ENCODE measurements at regions not wholly inside any gene's neighbourhood (a gene's known extent, or its start where the extent isn't known, plus 50 kb on each side); places are given as distances from the start of the nearest gene placed in this dataset.
"Not testable (repeated sequence)": the region's sequence is repeated elsewhere in the genome, so short reads cannot be mapped to it uniquely, and the experiment has no call there.

GRCh38 chr6:47174063-47174462 is 131.9 kb upstream of the ADGRF1 start:
- H3K36me3 ChIP-seq (ENCODE audit: control insufficient read depth, insufficient read depth, low read length); H3K4me1 ChIP-seq (replicated peaks in 1 of 2; ENCODE audit: control insufficient read depth in 2 of 2, insufficient read depth in 2 of 2, low read length in 2 of 2); H3K27me3 ChIP-seq (ENCODE audit: control insufficient read depth in 2 of 2, insufficient read depth in 2 of 2, low read length in 2 of 2); H4K20me1 ChIP-seq (replicated peaks; ENCODE audit: control insufficient read depth, insufficient read depth, low read length); in situ Hi-C loops (cut with MboI); H3K9me1 ChIP-seq (ENCODE audit: control insufficient read depth, insufficient read depth, low read length); ATAC-seq; H3K9ac ChIP-seq (ENCODE audit: insufficient read depth in 1 of 2, low read depth in 2 of 2, low read length in 2 of 2); H2AFZ ChIP-seq (ENCODE audit: low read depth, low read length); H3K27ac ChIP-seq (ENCODE audit: extremely low read depth, low read depth, low read length); H3K9me3 ChIP-seq (replicated peaks; ENCODE audit: control insufficient read depth, insufficient read depth, low read depth, low read length); BruUV-seq (replicated peaks); FAIRE-seq; H3K79me2 ChIP-seq (ENCODE audit: control insufficient read depth, insufficient read depth, low read length); H3K4me3 ChIP-seq; CTCF ChIA-PET (ENCODE audit: low intra/inter-chr PET ratio); DNase-seq (ENCODE audit: extremely low read depth in 1 of 4, low spot score in 3 of 4); H3K4me2 ChIP-seq (ENCODE audit: insufficient read depth, low read length): not testable (repeated sequence)
- WGBS (ENCODE audit: insufficient coverage, low coverage, missing lambda C conversion rate), result 2% methylated on average over 4 of the region's 4 CpGs
- intact Hi-C loops (cut with micrococcal nuclease), result loop anchor here (5.0 kb wide), 1 partner anchor 77 kb away; no protein-coding TSS in a partner anchor
- POLR2A ChIA-PET, result interaction anchor here (0.9 kb wide), 1 partner anchor 31 kb away, joined by 3 read pairs; no protein-coding TSS in a partner anchor

DNA sequence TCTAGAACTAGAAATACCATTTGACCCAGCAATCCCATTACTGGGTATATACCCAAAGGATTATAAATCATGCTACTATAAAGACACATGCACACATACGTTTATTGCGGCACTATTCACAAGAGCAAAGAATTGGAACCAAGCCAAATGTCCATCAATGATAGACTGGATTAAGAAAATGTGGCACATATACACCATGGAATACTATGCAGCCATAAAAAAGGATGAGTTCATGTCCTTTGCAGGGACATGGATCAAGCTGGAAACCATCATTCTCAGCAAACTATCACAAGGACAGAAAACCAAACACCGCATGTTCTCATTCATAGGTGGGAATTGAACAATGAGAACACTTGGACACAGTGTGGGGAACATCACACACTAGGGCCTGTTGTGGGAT is 131.0 kb upstream of the ADGRF1 start:
- DNase-seq (ENCODE audit: extremely low read depth in 1 of 4, low spot score in 3 of 4); H3K27ac ChIP-seq (ENCODE audit: extremely low read depth, low read depth, low read length); BruUV-seq (replicated peaks); H2AFZ ChIP-seq (ENCODE audit: low read depth, low read length); in situ Hi-C loops (cut with MboI); ATAC-seq; H3K4me3 ChIP-seq; H3K4me1 ChIP-seq (replicated peaks in 1 of 2; ENCODE audit: control insufficient read depth in 2 of 2, insufficient read depth in 2 of 2, low read length in 2 of 2); H3K9ac ChIP-seq (ENCODE audit: insufficient read depth in 1 of 2, low read depth in 2 of 2, low read length in 2 of 2); H3K4me2 ChIP-seq (ENCODE audit: insufficient read depth, low read length); CTCF ChIA-PET (ENCODE audit: low intra/inter-chr PET ratio); H3K27me3 ChIP-seq (ENCODE audit: control insufficient read depth in 2 of 2, insufficient read depth in 2 of 2, low read length in 2 of 2); POLR2A ChIA-PET; H3K9me1 ChIP-seq (ENCODE audit: control insufficient read depth, insufficient read depth, low read length); H3K79me2 ChIP-seq (ENCODE audit: control insufficient read depth, insufficient read depth, low read length); FAIRE-seq; H4K20me1 ChIP-seq (replicated peaks; ENCODE audit: control insufficient read depth, insufficient read depth, low read length); H3K9me3 ChIP-seq (replicated peaks; ENCODE audit: control insufficient read depth, insufficient read depth, low read depth, low read length); H3K36me3 ChIP-seq (ENCODE audit: control insufficient read depth, insufficient read depth, low read length): not testable (repeated sequence)
- TF ChIP-seq BCOR (IDR thresholded peaks at IDR 0.05) (0 out of 2 replicates have a peak, but pooled peaks have one; percentile 34), NFIC (IDR thresholded peaks at IDR 0.05) (peak; percentile 61), ZNF146 (CRISPR knock-in tag; IDR thresholded peaks at IDR 0.05; ENCODE audit: unreplicated experiment) (peak; percentile 18)
- intact Hi-C loops (cut with micrococcal nuclease), result loop anchor here (5.0 kb wide), 1 partner anchor 76 kb away; no protein-coding TSS in a partner anchor
- WGBS (ENCODE audit: insufficient coverage, low coverage, missing lambda C conversion rate), result 2% methylated on average over 3 of the region's 3 CpGs
